ENCODE measurements at regions not wholly inside any gene's neighbourhood (a gene's known extent, or its start where the extent isn't known, plus 50 kb on each side); places are given as distances from the start of the nearest gene placed in this dataset.

GRCh38 chr13:84641491-84641890 is 759.2 kb upstream of the SLITRK1 start:
- TF ChIP-seq CTCF (IDR thresholded peaks at IDR 0.05) = no peak
- TF ChIP-seq EP300 (IDR thresholded peaks at IDR 0.05) = no peak
- TF ChIP-seq POLR2A (IDR thresholded peaks at IDR 0.05) = no peak
- TF ChIP-seq POLR2AphosphoS5 (IDR thresholded peaks at IDR 0.05) = no peak
